Activated CD8-positive, alpha-beta T cell treated with anti-CD3 and anti-CD28 coated beads for 36 hours (primary cell): ENCODE measurements at regions not wholly inside any gene's neighbourhood (a gene's known extent, or its start where the extent isn't known, plus 50 kb on each side); places are given as distances from the start of the nearest gene placed in this dataset.

ENCODE experiments used
- ATAC-seq: fragments of 200-7000 bp; cut with Tn5 transposase; one replicate; pipeline ENCODE4 v1.10.0; 2021; ENCODE audit warnings: mild to moderate bottlenecking, moderate library complexity
- CTCF ChIA-PET: fragments of 350-600 bp; sonication (Branson Sonifier 250); formaldehyde crosslinking; loops from one replicate; lab custom pipeline; 2021; ENCODE audit warnings: antibody characterized with exemption; lab: Charles Lee
- POLR2A ChIA-PET: fragments of 350-600 bp; sonication (Branson Sonifier 250); formaldehyde crosslinking; loops from one replicate; lab custom pipeline; 2021; ENCODE audit warnings: antibody characterized with exemption; lab: Charles Lee
- DNase-seq: peaks from one replicate; pipeline ENCODE4 v3.0.0-alpha.2; 2020
- H3K27ac Mint-ChIP-seq: one replicate; pipeline ENCODE4 v1.8.0; 2021; ENCODE audit warnings: mild to moderate bottlenecking, mixed read lengths
- H3K27me3 Mint-ChIP-seq: one replicate; pipeline ENCODE4 v1.8.0; 2021; ENCODE audit warnings: mixed read lengths
- H3K36me3 Mint-ChIP-seq: one replicate; pipeline ENCODE4 v1.8.0; 2021; ENCODE audit warnings: low read depth, mixed read lengths
- H3K4me1 Mint-ChIP-seq: one replicate; pipeline ENCODE4 v1.8.0; 2021; ENCODE audit warnings: low read depth, mixed read lengths
- H3K4me3 Mint-ChIP-seq: one replicate; pipeline ENCODE4 v1.8.0; 2021; ENCODE audit warnings: mild to moderate bottlenecking, moderate library complexity, mixed read lengths
- H3K9me3 Mint-ChIP-seq: one replicate; pipeline ENCODE4 v1.8.0; 2021; ENCODE audit warnings: mixed read lengths
- intact Hi-C: fragments of 100-400 bp; cut with micrococcal nuclease; formaldehyde crosslinking; loops from one replicate; pipeline ENCODE4 v1.10.0; 2022
- TF ChIP-seq, protein P1 (sequence below): fragments of 200-600 bp; IDR thresholded peaks from one replicate; pipeline ENCODE4 v1.8.0; 2022; ENCODE audit warnings: antibody characterized with exemption, mild to moderate bottlenecking

GRCh38 chr4:164572877-164573279, 181.1 kb upstream of the SMIM31 start:
- no peak overlapping the region for H3K27ac Mint-ChIP-seq
- no peaks in the 10 kb centered on the region for H3K9me3 Mint-ChIP-seq
- no peak for DNase-seq
- no peaks in the 10 kb centered on the region for H3K27me3 Mint-ChIP-seq
- ChIA-PET CTCF (no interaction called here), POLR2A (no interaction called here)
- no peak for ATAC-seq
- H3K4me1 Mint-ChIP-seq, result no peaks in the 10 kb centered on the region
- TF ChIP-seq, protein P1, sequence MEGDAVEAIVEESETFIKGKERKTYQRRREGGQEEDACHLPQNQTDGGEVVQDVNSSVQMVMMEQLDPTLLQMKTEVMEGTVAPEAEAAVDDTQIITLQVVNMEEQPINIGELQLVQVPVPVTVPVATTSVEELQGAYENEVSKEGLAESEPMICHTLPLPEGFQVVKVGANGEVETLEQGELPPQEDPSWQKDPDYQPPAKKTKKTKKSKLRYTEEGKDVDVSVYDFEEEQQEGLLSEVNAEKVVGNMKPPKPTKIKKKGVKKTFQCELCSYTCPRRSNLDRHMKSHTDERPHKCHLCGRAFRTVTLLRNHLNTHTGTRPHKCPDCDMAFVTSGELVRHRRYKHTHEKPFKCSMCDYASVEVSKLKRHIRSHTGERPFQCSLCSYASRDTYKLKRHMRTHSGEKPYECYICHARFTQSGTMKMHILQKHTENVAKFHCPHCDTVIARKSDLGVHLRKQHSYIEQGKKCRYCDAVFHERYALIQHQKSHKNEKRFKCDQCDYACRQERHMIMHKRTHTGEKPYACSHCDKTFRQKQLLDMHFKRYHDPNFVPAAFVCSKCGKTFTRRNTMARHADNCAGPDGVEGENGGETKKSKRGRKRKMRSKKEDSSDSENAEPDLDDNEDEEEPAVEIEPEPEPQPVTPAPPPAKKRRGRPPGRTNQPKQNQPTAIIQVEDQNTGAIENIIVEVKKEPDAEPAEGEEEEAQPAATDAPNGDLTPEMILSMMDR, result no peak
- H3K4me3 Mint-ChIP-seq, result no peak overlapping the region
- no peaks in the 10 kb centered on the region for H3K36me3 Mint-ChIP-seq
- intact Hi-C loops, result no loop called here

DNA sequence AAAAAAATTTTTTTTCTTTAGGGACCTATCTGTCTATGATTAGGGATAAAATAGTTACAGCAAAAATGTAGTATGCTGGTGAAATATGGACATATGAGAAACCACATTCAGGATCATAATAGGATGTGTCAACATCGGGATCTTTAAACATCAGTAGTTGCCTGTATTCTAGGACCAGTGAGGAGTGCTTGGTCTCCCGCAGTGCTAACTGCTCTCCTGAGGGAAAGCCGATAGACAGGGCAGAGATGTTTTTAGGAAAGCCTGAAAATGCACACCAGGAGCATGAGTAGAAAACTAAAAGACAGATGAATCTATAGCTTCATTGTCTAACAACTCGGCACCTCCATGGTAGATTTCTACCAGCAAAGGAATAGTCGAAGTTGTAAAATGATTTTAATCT, 178.1 kb upstream of the SMIM31 start:
- H3K4me1 Mint-ChIP-seq, result no peaks in the 10 kb centered on the region
- intact Hi-C loops, result no loop called here
- ATAC-seq (no peak), DNase-seq (no peak)
- ChIA-PET CTCF (no interaction called here), POLR2A (no interaction called here)
- H3K4me3 Mint-ChIP-seq, result no peak overlapping the region
- TF ChIP-seq, protein P1, result no peak
- H3K36me3 Mint-ChIP-seq, result no peaks in the 10 kb centered on the region
- H3K27me3 Mint-ChIP-seq, result no peaks in the 10 kb centered on the region
- H3K9me3 Mint-ChIP-seq, result no peaks in the 10 kb centered on the region
- no peak overlapping the region for H3K27ac Mint-ChIP-seq

DNA sequence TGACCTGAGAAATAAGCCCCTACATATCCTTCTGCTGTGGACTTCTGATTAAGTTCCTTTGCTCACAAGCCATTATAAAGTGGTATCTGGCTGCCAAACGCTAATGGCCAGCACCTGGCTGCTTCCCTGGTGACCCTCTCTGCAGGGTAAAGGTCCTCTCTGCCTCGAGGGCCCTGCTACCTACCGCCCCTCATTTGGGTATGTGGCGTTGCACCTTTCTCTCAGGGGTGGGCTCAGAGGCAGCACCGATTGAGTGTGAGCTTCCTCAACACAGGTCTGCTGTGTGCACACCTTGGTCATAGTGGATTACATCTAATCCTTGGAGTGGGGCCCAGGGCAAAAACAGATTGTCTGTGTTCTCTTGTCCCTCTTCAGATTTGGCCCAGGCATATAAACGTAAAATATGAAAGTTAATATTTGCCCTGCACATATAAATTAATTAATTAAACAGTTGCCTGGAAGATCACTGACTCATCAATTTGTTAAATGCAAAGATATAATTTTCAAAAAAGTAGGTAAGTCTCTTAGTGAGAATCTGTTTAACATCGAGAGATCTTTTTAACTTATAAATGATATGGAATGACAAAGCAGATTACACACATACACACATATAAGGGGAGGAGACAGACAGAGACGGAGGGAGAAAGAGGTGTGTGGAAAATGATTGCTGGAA, 174.5 kb upstream of the SMIM31 start:
- POLR2A ChIA-PET, result no interaction called here
- intact Hi-C loops, result no loop called here
- TF ChIP-seq, protein P1, result no peak
- H3K27ac Mint-ChIP-seq, result no peak overlapping the region
- no peak overlapping the region for H3K4me3 Mint-ChIP-seq
- H3K36me3 Mint-ChIP-seq, result no peaks in the 10 kb centered on the region
- CTCF ChIA-PET, result no interaction called here
- H3K4me1 Mint-ChIP-seq, result no peaks in the 10 kb centered on the region
- DNase-seq (no peak), ATAC-seq (no peak)
- no peaks in the 10 kb centered on the region for H3K27me3 Mint-ChIP-seq
- H3K9me3 Mint-ChIP-seq, result no peaks in the 10 kb centered on the region

DNA sequence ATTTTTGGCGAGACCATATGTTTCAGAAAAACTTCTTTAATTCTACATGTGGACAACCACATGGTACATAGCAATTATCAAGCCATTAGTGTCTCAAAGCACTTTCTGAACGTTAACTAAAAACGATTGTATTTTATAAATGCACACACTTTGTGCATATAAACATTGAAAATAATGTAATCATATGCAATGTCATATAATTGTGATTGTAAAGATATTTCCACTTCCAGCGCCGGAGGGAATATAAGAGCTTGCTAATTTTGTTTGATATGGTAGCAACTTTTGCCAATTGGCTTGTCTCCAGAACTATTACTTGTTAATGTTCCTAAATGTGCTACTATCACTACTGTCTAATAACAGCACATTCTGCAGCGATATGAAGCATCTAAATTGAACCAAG, 162.3 kb upstream of the SMIM31 start:
- no peaks in the 10 kb centered on the region for H3K4me1 Mint-ChIP-seq
- H3K9me3 Mint-ChIP-seq, result no peaks in the 10 kb centered on the region
- no peaks in the 10 kb centered on the region for H3K36me3 Mint-ChIP-seq
- ATAC-seq (no peak), DNase-seq (no peak)
- intact Hi-C loops, result no loop called here
- H3K27ac Mint-ChIP-seq, result no peak overlapping the region
- ChIA-PET CTCF (no interaction called here), POLR2A (no interaction called here)
- H3K4me3 Mint-ChIP-seq, result no peak overlapping the region
- H3K27me3 Mint-ChIP-seq, result no peaks in the 10 kb centered on the region
- TF ChIP-seq, protein P1, result no peak

- no peaks in the 10 kb centered on the region for H3K36me3 Mint-ChIP-seq
- H3K4me3 Mint-ChIP-seq, result no peak overlapping the region
- no peak overlapping the region for H3K27ac Mint-ChIP-seq
- DNase-seq (no peak), ATAC-seq (no peak)
- CTCF ChIA-PET, result no interaction called here
- intact Hi-C loops, result no loop called here
- TF ChIP-seq, protein P1, result no peak
- H3K9me3 Mint-ChIP-seq, result no peaks in the 10 kb centered on the region
- POLR2A ChIA-PET, result no interaction called here
- H3K4me1 Mint-ChIP-seq, result no peaks in the 10 kb centered on the region
- H3K27me3 Mint-ChIP-seq, result no peaks in the 10 kb centered on the region
Observed at GRCh38 chr4:164595751-164596150, 158.2 kb upstream of the SMIM31 start.
